HepG2 (cell line): ENCODE measurements at regions not wholly inside any gene's neighbourhood (a gene's known extent, or its start where the extent isn't known, plus 50 kb on each side); places are given as distances from the start of the nearest gene placed in this dataset.

Experiments used
- ATAC-seq: fragments of 200-7000 bp; cut with Tn5 transposase; 3 replicates; pipeline ENCODE4 v1.9.1; 2020; ENCODE audit warnings: mild to moderate bottlenecking, moderate library complexity
- BruUV-seq: library from RNA; stranded (reverse); fragments of 400-500 nt; replicated peaks from 2 replicates; lab custom pipeline; 2021; lab: Mats Ljungman, UMichigan
- CTCF ChIA-PET: fragments of 300-600 bp; formaldehyde crosslinking; extraction: SDS; loops from one replicate; lab custom pipeline; 2021; ENCODE audit warnings: low total read pairs, inconsistent platforms, low intra/inter-chr PET ratio; lab: Yijun Ruan, JAX
- POLR2A ChIA-PET: fragments of 350-600 bp; sonication (Branson Sonifier 250); formaldehyde crosslinking; loops from one replicate; lab custom pipeline; 2020; ENCODE audit warnings: antibody characterized with exemption, inconsistent platforms; lab: Yijun Ruan, JAX
- DNase-seq: peaks from one replicate; pipeline ENCODE4 v3.0.0-alpha.2; 2015; ENCODE audit warnings: low spot score
- FAIRE-seq: peaks from 3 replicates; lab custom pipeline; 2011; peaks lifted over from hg19 to GRCh38; lab: Jason Lieb, UNC
- H2AFZ ChIP-seq: one replicate; pipeline ENCODE4 v1.6.1; 2011; ENCODE audit warnings: low read length, inconsistent platforms
- H3K27ac ChIP-seq: fragments of 300-600 bp; 3 replicates; pipeline ENCODE4 v1.8.0; 2011; ENCODE audit warnings: mixed run types, mild to moderate bottlenecking, mixed read lengths, low read length, inconsistent platforms; ENCODE audit not compliant: insufficient read depth; ENCODE audit errors: extremely low read length
- H3K27me3 ChIP-seq, 2 experiments: fragments of 200-600 bp in 1 of 2; 2 replicates in 1 of 2; 3 replicates in 1 of 2; pipeline versions ENCODE4 v1.6.0 to v1.8.0; 2011; ENCODE audit warnings: low read length in 2 of 2, mild to moderate bottlenecking in 2 of 2, moderate library complexity in 2 of 2, inconsistent platforms in 1 of 2; ENCODE audit not compliant: insufficient read depth in 2 of 2, control insufficient read depth in 1 of 2
- H3K36me3 ChIP-seq, 2 experiments: fragments of 200-600 bp in 1 of 2; replicated peaks in 1 of 2; 2 replicates in 1 of 2; 3 replicates in 1 of 2; pipeline versions ENCODE4 v1.5.1 to v1.8.0; 2011; ENCODE audit warnings: low read length in 2 of 2, inconsistent platforms in 1 of 2; ENCODE audit not compliant: insufficient read depth in 2 of 2, control insufficient read depth in 1 of 2
- H3K4me1 ChIP-seq: 2 replicates; pipeline ENCODE4 v1.5.1; 2012; ENCODE audit warnings: low read length, inconsistent platforms; ENCODE audit not compliant: insufficient read depth
- H3K4me2 ChIP-seq: 2 replicates; pipeline ENCODE4 v1.6.0; 2011; ENCODE audit warnings: low read depth, low read length, inconsistent platforms
- H3K4me3 ChIP-seq, 3 experiments: fragments of 200-600 bp in 1 of 3; sonication (generic), shearing (Covaris generic) in 1 of 3; replicated peaks in 1 of 3; 2 replicates each; pipeline ENCODE4 v1.5.1; 2011 to 2016; ENCODE audit warnings: low read length in 3 of 3, inconsistent platforms in 2 of 3, low read depth in 2 of 3, mild to moderate bottlenecking in 2 of 3, control low read depth in 1 of 3, mixed read lengths in 1 of 3; ENCODE audit not compliant: insufficient read depth in 1 of 3
- H3K79me2 ChIP-seq: one replicate; pipeline ENCODE4 v1.6.1; 2011; ENCODE audit warnings: low read length, inconsistent platforms; ENCODE audit not compliant: insufficient read depth
- H3K9ac ChIP-seq: 2 replicates; pipeline ENCODE4 v1.6.0; 2011; ENCODE audit warnings: mild to moderate bottlenecking, low read depth, low read length, inconsistent platforms; ENCODE audit not compliant: insufficient read depth
- H3K9me3 ChIP-seq: 2 replicates; pipeline ENCODE4 v1.5.1; 2012; ENCODE audit warnings: mild to moderate bottlenecking, low read length
- H4K20me1 ChIP-seq: 2 replicates; pipeline ENCODE4 v1.6.0; 2011; ENCODE audit warnings: inconsistent platforms, mild to moderate bottlenecking, low read length, moderate library complexity; ENCODE audit not compliant: insufficient read depth
- FUBP1 ChIP-seq: sonication (generic); formaldehyde crosslinking; IDR thresholded peaks from 2 replicates; pipeline ENCODE4 v1.5.1; 2020; ENCODE audit warnings: missing genetic modification reagents, mild to moderate bottlenecking, borderline replicate concordance
- GZF1 ChIP-seq: sonication (generic); formaldehyde crosslinking; IDR thresholded peaks from 2 replicates; pipeline ENCODE4 v1.5.1; 2020; ENCODE audit warnings: mild to moderate bottlenecking, missing genetic modification reagents
- HNRNPK ChIP-seq: fragments of 200-400 bp; formaldehyde crosslinking; IDR thresholded peaks from 2 replicates; pipeline ENCODE4 v1.6.1; 2018; ENCODE audit warnings: low read length, low read depth, moderate library complexity, mild to moderate bottlenecking; ENCODE audit not compliant: poor library complexity, severe bottlenecking
- MEIS1 ChIP-seq: sonication (generic); formaldehyde crosslinking; IDR thresholded peaks from 2 replicates; pipeline ENCODE4 v1.9.0; 2021; ENCODE audit warnings: mild to moderate bottlenecking, missing genetic modification reagents, moderate library complexity, borderline replicate concordance
- ZC3H4 ChIP-seq: sonication (generic); formaldehyde crosslinking; IDR thresholded peaks from 2 replicates; pipeline ENCODE4 v1.4.0; 2020; ENCODE audit warnings: missing genetic modification reagents, borderline replicate concordance
- ZNF337 ChIP-seq: sonication (generic); formaldehyde crosslinking; IDR thresholded peaks from 2 replicates; pipeline ENCODE4 v1.5.1; 2020; ENCODE audit warnings: missing genetic modification reagents, low read depth, mild to moderate bottlenecking, borderline replicate concordance
- ZNF354B ChIP-seq: sonication (generic); formaldehyde crosslinking; IDR thresholded peaks from 2 replicates; pipeline ENCODE4 v1.8.0; 2022; ENCODE audit warnings: mild to moderate bottlenecking, missing genetic modification reagents
- ZNF615 ChIP-seq: sonication (generic); formaldehyde crosslinking; IDR thresholded peaks from 2 replicates; pipeline ENCODE4 v1.5.0; 2020; ENCODE audit warnings: mild to moderate bottlenecking, missing genetic modification reagents, borderline replicate concordance
- ZNF713 ChIP-seq: sonication (generic); formaldehyde crosslinking; IDR thresholded peaks from 2 replicates; pipeline ENCODE4 v1.4.0; 2020; ENCODE audit warnings: mild to moderate bottlenecking, missing genetic modification reagents
- ZNF749 ChIP-seq: sonication (generic); formaldehyde crosslinking; IDR thresholded peaks from 2 replicates; pipeline ENCODE4 v1.8.0; 2022; ENCODE audit warnings: mild to moderate bottlenecking, missing genetic modification reagents, moderate library complexity, borderline replicate concordance
- ZNF891 ChIP-seq: sonication (generic); formaldehyde crosslinking; IDR thresholded peaks from 2 replicates; pipeline ENCODE4 v1.5.0; 2020; ENCODE audit warnings: mild to moderate bottlenecking, missing genetic modification reagents
- WGBS: methylation state at CpG from one replicate; pipeline ENCODE4 v1.1.6; 2017; ENCODE audit warnings: low lambda C conversion rate; 5-methylcytosine and 5-hydroxymethylcytosine counted together
- in situ Hi-C: cut with HindIII; loops from 2 replicates; pipeline ENCODE4 v1.10.0; 2017; ENCODE audit warnings: low pct_unique_long_range_greater_than_20kb; ENCODE audit not compliant: extremely low pct_ligation_motif_present
- intact Hi-C: fragments of 100-400 bp; cut with micrococcal nuclease; formaldehyde crosslinking; loops from one replicate; pipeline ENCODE4 v1.10.0; 2022; ENCODE audit not compliant: unreplicated experiment
- TF ChIP-seq, protein P1 (sequence below): sonication (generic); formaldehyde crosslinking; IDR thresholded peaks from 2 replicates; pipeline ENCODE4 v1.9.0; 2021; ENCODE audit warnings: missing genetic modification reagents, mild to moderate bottlenecking, borderline replicate concordance
- TF ChIP-seq, protein P2 (sequence below): fragments of 450-650 bp; IDR thresholded peaks from 2 replicates; pipeline ENCODE4 v1.6.1; 2017; ENCODE audit warnings: mild to moderate bottlenecking

- Histone ChIP-seq H4K20me1 (no peaks in the 10 kb centered on the region), H3K9me3 (no peaks in the 10 kb centered on the region), H3K27ac (no peak overlapping the region), H2AFZ (no peak overlapping the region), H3K4me2 (no peak overlapping the region), H3K27me3 (no peaks in the 10 kb centered on the region), H3K9ac (no peak overlapping the region), H3K4me1 (no peaks in the 10 kb centered on the region), H3K79me2 (no peaks in the 10 kb centered on the region), H3K36me3 (no peaks in the 10 kb centered on the region), H3K4me3 (no peak overlapping the region)
- no peak for TF ChIP-seq ZNF337 (CRISPR knock-in tag)
- no peak for TF ChIP-seq ZNF749 (CRISPR knock-in tag)
- no peak for TF ChIP-seq ZNF713 (CRISPR knock-in tag)
- no peak for TF ChIP-seq HNRNPK
- TF ChIP-seq, protein P1, sequence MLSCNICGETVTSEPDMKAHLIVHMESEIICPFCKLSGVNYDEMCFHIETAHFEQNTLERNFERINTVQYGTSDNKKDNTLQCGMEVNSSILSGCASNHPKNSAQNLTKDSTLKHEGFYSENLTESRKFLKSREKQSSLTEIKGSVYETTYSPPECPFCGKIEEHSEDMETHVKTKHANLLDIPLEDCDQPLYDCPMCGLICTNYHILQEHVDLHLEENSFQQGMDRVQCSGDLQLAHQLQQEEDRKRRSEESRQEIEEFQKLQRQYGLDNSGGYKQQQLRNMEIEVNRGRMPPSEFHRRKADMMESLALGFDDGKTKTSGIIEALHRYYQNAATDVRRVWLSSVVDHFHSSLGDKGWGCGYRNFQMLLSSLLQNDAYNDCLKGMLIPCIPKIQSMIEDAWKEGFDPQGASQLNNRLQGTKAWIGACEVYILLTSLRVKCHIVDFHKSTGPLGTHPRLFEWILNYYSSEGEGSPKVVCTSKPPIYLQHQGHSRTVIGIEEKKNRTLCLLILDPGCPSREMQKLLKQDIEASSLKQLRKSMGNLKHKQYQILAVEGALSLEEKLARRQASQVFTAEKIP, result no peak
- no peak for TF ChIP-seq ZNF891 (CRISPR knock-in tag)
- ChIA-PET POLR2A (no interaction called here), CTCF (no interaction called here)
- ATAC-seq, result no peak
- no peak for FAIRE-seq
- BruUV-seq, result no TSS peak
- in situ Hi-C loops (no loop called here), intact Hi-C loops (no loop called here)
- DNase-seq, result no peak
- WGBS, result no CpG with 5 or more reads among the region's 1 CpG
Observed at GRCh38 chrX:122913764-122914163, 270.3 kb upstream of the GRIA3 start.

GRCh38 chrX:122914256-122914655 lies 269.8 kb upstream of the GRIA3 start:
- no peak for ATAC-seq
- Histone ChIP-seq H2AFZ (no peak overlapping the region), H3K79me2 (no peaks in the 10 kb centered on the region), H3K9ac (no peak overlapping the region), H3K4me1 (no peaks in the 10 kb centered on the region), H4K20me1 (no peaks in the 10 kb centered on the region), H3K4me3 (no peak overlapping the region), H3K27me3 (no peaks in the 10 kb centered on the region), H3K4me2 (no peak overlapping the region), H3K9me3 (no peaks in the 10 kb centered on the region), H3K36me3 (no peaks in the 10 kb centered on the region), H3K27ac (no peak overlapping the region)
- BruUV-seq, result no TSS peak
- FAIRE-seq, result no peak
- no peak for DNase-seq
- in situ Hi-C loops (no loop called here), intact Hi-C loops (no loop called here)
- CTCF ChIA-PET, result no interaction called here
- POLR2A ChIA-PET, result no interaction called here
- no CpG with 5 or more reads among the region's 5 CpGs for WGBS
- TF ChIP-seq ZNF354B (CRISPR knock-in tag) (no peak), ZC3H4 (CRISPR knock-in tag) (no peak), ZNF615 (CRISPR knock-in tag) (no peak), GZF1 (CRISPR knock-in tag) (no peak), MEIS1 (CRISPR knock-in tag) (no peak), FUBP1 (no peak), ZNF749 (CRISPR knock-in tag) (no peak)
- TF ChIP-seq, protein P2, sequence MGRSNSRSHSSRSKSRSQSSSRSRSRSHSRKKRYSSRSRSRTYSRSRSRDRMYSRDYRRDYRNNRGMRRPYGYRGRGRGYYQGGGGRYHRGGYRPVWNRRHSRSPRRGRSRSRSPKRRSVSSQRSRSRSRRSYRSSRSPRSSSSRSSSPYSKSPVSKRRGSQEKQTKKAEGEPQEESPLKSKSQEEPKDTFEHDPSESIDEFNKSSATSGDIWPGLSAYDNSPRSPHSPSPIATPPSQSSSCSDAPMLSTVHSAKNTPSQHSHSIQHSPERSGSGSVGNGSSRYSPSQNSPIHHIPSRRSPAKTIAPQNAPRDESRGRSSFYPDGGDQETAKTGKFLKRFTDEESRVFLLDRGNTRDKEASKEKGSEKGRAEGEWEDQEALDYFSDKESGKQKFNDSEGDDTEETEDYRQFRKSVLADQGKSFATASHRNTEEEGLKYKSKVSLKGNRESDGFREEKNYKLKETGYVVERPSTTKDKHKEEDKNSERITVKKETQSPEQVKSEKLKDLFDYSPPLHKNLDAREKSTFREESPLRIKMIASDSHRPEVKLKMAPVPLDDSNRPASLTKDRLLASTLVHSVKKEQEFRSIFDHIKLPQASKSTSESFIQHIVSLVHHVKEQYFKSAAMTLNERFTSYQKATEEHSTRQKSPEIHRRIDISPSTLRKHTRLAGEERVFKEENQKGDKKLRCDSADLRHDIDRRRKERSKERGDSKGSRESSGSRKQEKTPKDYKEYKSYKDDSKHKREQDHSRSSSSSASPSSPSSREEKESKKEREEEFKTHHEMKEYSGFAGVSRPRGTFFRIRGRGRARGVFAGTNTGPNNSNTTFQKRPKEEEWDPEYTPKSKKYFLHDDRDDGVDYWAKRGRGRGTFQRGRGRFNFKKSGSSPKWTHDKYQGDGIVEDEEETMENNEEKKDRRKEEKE, result no peak
